Vagina (tissue), 2 donors: ENCODE measurements at regions not wholly inside any gene's neighbourhood (a gene's known extent, or its start where the extent isn't known, plus 50 kb on each side); places are given as distances from the start of the nearest gene placed in this dataset.

Experiments
- POLR2A ChIP-seq, 2 donors: fragments of 450-650 bp; IDR thresholded peaks; one replicate each; pipeline ENCODE4 v1.6.1; 2017; ENCODE audit warnings: antibody characterized with exemption in 2 of 2, mild to moderate bottlenecking in 2 of 2, moderate library complexity in 2 of 2
- TF ChIP-seq, protein P1 (sequence below), 3 experiments: fragments of 450-650 bp in 2 of 3; fragments of 200-600 bp in 1 of 3; sonication (generic) in 1 of 3; IDR thresholded peaks; one replicate each; pipeline ENCODE4 v1.5.1; 2017 to 2019; ENCODE audit warnings: antibody characterized with exemption in 3 of 3, mild to moderate bottlenecking in 2 of 3, moderate library complexity in 2 of 3

DNA sequence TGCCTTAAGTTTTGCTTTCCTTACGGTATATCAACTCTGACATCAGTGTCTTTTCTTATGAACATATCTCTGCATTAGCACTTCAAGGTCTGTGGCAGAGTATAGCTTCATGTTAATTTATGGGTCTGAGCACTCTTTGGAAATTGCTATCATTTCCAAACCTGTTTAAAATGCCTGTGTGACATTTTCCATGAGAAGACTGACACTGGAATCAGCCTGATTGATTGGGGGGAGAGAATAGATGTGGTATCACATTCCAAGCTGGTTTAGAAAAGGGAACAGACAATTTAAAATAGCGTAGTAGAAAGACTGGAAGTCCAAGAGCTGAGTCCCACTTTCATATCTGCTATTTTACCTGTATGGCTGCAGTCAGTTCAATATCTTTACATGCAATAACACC is 272.1 kb upstream of the CDH10 start:
- TF ChIP-seq, protein P1, sequence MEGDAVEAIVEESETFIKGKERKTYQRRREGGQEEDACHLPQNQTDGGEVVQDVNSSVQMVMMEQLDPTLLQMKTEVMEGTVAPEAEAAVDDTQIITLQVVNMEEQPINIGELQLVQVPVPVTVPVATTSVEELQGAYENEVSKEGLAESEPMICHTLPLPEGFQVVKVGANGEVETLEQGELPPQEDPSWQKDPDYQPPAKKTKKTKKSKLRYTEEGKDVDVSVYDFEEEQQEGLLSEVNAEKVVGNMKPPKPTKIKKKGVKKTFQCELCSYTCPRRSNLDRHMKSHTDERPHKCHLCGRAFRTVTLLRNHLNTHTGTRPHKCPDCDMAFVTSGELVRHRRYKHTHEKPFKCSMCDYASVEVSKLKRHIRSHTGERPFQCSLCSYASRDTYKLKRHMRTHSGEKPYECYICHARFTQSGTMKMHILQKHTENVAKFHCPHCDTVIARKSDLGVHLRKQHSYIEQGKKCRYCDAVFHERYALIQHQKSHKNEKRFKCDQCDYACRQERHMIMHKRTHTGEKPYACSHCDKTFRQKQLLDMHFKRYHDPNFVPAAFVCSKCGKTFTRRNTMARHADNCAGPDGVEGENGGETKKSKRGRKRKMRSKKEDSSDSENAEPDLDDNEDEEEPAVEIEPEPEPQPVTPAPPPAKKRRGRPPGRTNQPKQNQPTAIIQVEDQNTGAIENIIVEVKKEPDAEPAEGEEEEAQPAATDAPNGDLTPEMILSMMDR (IDR thresholded peaks at IDR 0.05): no peak
- TF ChIP-seq POLR2A (IDR thresholded peaks at IDR 0.05): no peak
